HG02870 (cell line): ENCODE measurements at regions not wholly inside any gene's neighbourhood (a gene's known extent, or its start where the extent isn't known, plus 50 kb on each side); places are given as distances from the start of the nearest gene placed in this dataset.
"Not testable (repeated sequence)": the region's sequence is repeated elsewhere in the genome, so short reads cannot be mapped to it uniquely, and the experiment has no call there.

Experiments
- ATAC-seq: cut with Tn5 transposase; IDR thresholded peaks from one replicate; pipeline ENCODE4 v1.9.1; 2021; ENCODE audit warnings: mild to moderate bottlenecking, moderate library complexity; ENCODE audit not compliant: unreplicated experiment

DNA sequence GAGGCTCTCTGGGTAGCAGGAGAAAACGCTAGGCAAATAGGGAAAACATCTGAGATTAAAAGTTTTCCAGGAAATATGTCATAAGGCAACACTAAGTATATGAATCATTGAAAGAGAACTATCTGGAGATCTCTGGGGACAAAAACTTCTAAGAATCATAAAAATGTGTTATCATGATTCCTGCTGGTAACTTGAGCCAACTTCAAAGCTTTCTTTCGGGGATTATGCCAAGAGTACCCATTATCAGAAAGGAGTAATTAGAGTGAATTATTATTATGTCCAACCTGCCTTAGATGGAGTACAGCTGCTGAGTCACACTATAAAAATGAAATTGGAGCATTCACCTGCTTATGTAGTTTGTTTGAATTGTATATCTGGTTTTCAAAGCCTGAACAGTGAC is 488.5 kb upstream of the SOX9 start:
- ATAC-seq = no peak

DNA sequence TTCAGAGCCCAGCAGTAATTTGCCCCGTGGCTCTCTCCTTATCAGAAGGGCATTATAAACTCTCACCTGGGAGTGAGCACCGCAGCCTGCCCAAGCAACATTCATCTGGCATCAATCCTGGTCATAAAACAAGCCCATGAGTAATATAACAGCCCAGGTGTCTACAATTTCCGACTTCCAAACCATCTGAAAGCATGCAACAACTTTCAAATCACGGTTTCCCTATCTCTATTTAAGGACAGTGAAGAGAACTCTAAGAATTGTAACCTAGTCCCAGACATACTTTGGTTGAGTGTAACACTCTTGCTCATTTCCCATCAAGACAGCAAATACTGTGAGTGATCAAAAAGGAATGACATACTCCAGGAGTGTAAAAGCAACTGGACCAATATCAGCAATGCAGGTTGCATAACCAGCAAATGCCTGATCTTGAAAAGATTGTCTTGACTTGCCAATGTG is 487.4 kb upstream of the SOX9 start:
- ATAC-seq = no peak

GRCh38 chr17:71634376-71634775 is 486.4 kb upstream of the SOX9 start:
- ATAC-seq = no peak

- no peak for ATAC-seq
These were observed 485.6 kb upstream of the SOX9 start for GRCh38 chr17:71635187-71635586.

DNA sequence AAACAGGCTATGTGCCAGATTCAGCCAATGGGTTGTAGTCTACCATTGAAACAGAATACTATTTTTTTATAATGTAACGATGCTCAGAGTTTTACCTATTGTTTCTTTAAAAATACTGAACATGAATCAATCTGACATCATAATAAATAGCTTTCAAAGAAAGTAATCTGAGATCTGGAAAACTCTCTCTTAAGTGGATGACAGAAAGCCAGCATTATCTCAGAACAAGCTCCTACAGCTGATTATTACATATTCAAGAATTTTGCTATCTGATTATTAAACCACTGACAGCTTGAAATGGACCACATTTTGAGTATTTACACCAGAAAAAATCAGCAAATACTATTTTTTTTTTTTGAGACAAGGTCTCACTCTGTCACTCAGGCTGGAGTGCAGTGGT is 484.2 kb upstream of the SOX9 start:
- ATAC-seq = no peak

DNA sequence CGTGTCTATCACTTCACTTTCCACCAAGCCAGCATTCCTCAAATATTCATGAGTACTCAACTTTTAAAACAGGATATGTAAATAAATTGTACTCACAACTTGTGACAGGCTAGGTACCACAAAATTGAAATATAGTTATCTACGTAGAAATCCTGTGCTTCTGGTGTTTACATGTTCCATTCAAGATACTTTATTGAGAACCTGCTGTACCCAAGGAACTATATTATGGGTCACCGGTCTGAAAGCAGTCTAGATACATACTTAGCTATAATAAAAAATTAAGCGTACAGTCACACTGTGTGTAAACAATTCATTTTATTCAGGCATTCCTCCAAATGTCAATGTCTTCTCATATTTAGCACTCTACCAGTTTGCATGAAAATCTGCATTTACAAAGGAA is 482.2 kb upstream of the SOX9 start:
- ATAC-seq = no peak

DNA sequence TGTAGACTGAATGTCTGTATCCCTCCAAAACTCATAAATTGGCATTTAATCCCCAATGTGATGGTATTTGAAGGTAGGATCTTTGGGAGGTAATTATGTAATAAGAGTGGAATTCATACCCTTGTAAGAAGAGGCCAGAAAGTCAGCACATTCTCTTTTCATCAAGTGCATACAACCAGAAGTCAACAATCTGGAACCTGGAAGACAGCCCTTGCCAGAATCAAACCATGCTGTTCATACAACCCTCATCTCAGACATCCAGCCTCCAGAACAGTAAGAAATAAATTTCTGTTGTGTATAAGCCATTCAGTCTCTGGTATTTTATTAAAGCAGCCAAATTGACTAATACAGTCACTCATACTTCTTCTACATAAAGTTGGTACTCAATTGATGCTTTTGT is 481.0 kb upstream of the SOX9 start:
- no peak for ATAC-seq

DNA sequence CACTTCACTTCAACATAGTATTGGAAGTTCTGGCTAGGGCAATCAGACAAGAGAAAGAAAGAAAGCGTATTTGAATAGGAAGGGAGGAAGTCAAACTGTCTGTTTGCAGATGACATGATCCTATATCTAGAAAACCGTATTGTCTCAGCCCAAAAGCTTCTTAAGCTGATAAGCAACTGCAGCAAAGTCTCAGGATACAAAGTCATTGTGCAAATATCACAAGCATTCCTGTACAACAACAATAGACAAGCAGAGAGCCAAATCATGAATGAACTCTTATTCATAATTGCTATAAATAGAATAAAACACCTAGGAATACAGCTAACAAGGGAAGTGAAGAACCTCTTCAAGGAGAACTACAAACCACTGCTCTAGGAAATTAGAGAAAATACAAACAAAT is 473.9 kb upstream of the SOX9 start:
- ATAC-seq = not testable (repeated sequence)

- ATAC-seq = not testable (repeated sequence)
These were observed 472.5 kb upstream of the SOX9 start for GRCh38 chr17:71648342-71648741.

DNA sequence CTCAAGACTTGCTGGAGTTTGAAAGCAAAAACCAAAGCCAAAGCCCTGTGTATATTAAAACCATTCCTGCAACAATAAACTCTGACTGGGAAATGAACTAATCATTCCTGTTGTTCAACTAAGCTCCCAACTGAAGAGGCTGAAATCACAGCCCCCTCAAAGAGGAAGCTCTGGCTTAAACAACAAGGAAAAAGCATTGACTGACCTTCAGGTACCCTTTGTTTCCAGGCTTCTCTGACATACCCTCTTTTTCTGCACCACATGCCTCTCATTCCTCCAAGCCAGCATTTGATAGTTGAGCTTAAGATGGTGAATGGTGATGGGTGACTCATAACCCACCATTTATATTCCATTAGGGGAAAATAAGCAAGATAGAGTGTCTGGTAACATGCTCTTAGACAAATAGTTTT is 470.9 kb upstream of the SOX9 start:
- no peak for ATAC-seq

DNA sequence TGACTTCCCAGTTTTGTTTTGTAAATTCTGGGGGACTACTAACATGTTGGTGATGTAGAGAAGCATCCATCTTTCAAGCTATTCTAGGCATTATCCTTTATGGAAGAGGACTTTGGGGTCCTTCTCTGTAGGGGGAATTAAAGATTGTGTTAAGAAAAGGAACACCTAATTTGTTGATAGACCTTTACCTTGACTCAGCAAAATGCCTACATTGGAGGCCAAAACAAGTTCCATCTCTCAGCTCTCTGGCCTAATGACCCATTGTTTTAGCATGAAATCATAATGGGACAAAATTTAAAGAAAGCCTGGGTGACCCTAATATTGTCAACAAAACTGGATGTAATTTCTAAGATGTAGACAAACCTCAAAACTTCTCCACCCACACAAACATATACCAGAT is 465.3 kb upstream of the SOX9 start:
- ATAC-seq = no peak

- ATAC-seq = no peak
These were observed 463.6 kb upstream of the SOX9 start for GRCh38 chr17:71656964-71657858.

GRCh38 chr17:71658996-71659395 is 461.8 kb upstream of the SOX9 start:
- no peak for ATAC-seq

- ATAC-seq = no peak
These were observed 456.0 kb upstream of the SOX9 start for GRCh38 chr17:71664861-71665260.

DNA sequence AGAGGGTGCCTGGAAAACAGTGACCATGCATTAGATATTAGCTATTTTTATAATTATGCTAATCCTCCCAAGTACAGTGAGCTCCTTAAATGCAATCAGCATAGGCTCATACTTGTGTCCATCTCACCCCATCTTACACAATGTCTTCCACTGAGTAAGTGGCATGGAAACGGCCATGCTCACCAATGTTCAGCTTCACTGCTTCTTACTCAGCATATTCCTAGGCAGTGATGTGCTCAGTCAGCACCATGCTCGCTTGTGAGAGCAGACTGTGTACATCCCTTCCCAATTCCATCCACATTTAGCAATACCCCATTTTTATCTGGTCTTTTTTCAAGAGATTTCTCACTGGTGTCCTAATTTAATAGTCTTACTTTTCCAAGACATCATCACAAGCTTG is 454.8 kb upstream of the SOX9 start:
- no peak for ATAC-seq

GRCh38 chr17:71667661-71668060 is 453.2 kb upstream of the SOX9 start:
- ATAC-seq = no peak

- ATAC-seq = no peak
These were observed 452.0 kb upstream of the SOX9 start for GRCh38 chr17:71668807-71669206.

DNA sequence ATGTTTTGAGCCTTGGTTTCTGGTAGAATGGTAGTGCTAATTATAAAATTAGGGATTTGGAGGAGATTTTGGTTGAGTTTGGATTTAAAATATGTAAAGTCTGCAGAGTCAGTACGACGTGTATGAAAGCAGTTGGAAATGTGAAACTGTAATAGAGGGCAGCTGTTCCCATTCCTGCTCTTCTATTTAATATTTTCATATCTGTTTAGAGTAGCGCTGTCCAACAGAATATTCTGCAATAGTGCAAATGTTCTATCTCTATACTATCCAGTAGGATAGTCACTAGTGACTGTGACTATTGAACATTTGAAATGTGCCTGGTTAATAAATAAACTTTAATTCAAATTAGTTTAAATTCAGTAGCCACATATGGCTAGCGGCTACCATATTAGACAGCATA is 443.4 kb upstream of the SOX9 start:
- no peak for ATAC-seq

- ATAC-seq = no peak
These were observed 441.0 kb upstream of the SOX9 start for GRCh38 chr17:71679832-71680231.

DNA sequence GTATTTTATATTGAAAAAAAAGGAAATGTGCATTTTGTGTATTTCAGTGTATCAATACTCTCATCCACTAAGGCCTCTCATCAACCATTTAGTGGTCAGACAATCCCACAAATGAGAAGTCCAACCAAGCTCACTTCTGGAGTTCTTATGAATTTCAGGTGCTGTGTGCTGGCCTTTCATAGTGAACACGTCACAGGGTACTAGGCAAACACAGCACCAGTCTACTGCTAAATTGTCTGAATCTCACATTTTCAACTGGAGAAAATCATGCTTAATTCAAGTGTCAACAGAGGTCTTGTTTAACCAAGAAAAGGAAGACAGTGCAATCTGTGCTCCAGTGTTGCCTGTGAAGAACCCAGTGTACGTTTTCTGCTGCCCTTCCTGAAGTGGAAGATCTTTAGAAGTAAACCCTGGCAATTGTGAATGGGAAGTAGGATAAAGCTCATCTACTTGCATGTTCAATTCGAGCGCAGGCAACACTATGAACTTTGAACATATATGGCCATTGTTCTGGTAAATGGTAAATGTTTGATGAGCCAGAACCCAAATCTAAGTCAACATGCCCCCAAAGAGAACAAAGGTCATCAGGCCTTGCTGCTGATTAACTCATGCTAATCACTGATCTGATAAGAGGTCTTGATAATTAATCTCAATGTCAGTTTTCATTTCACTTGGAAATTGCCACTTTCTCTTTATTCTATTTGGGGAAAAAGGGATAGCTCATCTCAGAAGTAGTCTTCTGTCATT is 439.2 kb upstream of the SOX9 start:
- ATAC-seq = no peak

- no peak for ATAC-seq
These were observed 438.7 kb upstream of the SOX9 start for GRCh38 chr17:71682174-71682494.

- ATAC-seq = no peak
These were observed 431.0 kb upstream of the SOX9 start for GRCh38 chr17:71689782-71690181.
